Thymus (tissue), 11 donors: ENCODE measurements at regions not wholly inside any gene's neighbourhood (a gene's known extent, or its start where the extent isn't known, plus 50 kb on each side); places are given as distances from the start of the nearest gene placed in this dataset.

Experiments used
- DNase-seq, 9 donors: peaks; one replicate each; pipeline ENCODE4 v3.0.0-alpha.2; 2013; ENCODE audit warnings: low spot score in 9 of 9, low read depth in 6 of 9, missing footprints in 1 of 9
- H3K27ac ChIP-seq, 2 donors: one replicate each; pipeline ENCODE4 v1.5.1; 2013; ENCODE audit warnings: control low read depth in 1 of 2, low read depth in 1 of 2, low read length in 1 of 2, mild to moderate bottlenecking in 1 of 2, moderate library complexity in 1 of 2
- H3K27me3 ChIP-seq, 2 donors: one replicate each; pipeline ENCODE4 v1.5.1; 2013; ENCODE audit warnings: low read length in 1 of 2; ENCODE audit not compliant: control insufficient read depth in 2 of 2, insufficient read depth in 1 of 2
- H3K36me3 ChIP-seq, 2 donors: one replicate each; pipeline ENCODE4 v1.5.1; 2013; ENCODE audit warnings: low read length in 1 of 2, mild to moderate bottlenecking in 1 of 2, moderate library complexity in 1 of 2; ENCODE audit not compliant: control insufficient read depth in 2 of 2, insufficient read depth in 2 of 2
- H3K4me1 ChIP-seq, 2 donors: one replicate each; pipeline ENCODE4 v1.5.1; 2013; ENCODE audit warnings: low read length in 2 of 2; ENCODE audit not compliant: control insufficient read depth in 2 of 2, insufficient read depth in 2 of 2
- H3K4me3 ChIP-seq, 2 donors: one replicate each; pipeline ENCODE4 v1.5.1; 2013; ENCODE audit warnings: low read length in 2 of 2, control low read depth in 1 of 2, mild to moderate bottlenecking in 1 of 2
- H3K9me3 ChIP-seq, 2 donors: one replicate each; pipeline ENCODE4 v1.5.1; 2013; ENCODE audit warnings: low read length in 1 of 2, mild to moderate bottlenecking in 1 of 2; ENCODE audit not compliant: control insufficient read depth in 2 of 2, insufficient read depth in 1 of 2
- WGBS: extraction: QIAGEN DNeasy Blood & Tissue Kit; methylation state at CpG from one replicate; pipeline ENCODE4 v1.1.7; 2013; 5-methylcytosine and 5-hydroxymethylcytosine counted together
- donor health status: healthy.

DNA sequence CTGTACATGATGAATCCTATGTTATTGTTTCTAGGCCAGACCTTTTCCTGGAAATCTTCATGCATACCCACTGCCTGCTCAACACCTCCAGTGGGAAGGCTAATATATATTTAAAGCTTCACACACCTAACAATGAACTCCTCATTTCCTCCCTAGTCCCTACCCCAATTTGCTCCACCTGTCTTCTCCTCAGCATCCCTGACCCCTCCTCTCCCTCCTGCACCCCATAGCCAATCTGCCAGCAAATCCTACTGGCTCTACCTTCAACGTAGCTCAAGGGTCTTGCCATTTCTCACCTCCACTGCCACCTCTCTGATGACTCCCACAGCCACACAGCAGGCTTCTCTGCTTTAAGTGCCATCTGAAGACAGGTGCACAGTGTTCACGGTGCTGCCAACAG lies 215.6 kb upstream of the WSB1 start:
- no peaks in the 10 kb centered on the region for H3K4me1 ChIP-seq
- no peaks in the 10 kb centered on the region for H3K27me3 ChIP-seq
- WGBS = 57% methylated on average over 2 of the region's 2 CpGs
- H3K9me3 ChIP-seq = peaks cover 0 to 20% of the 10 kb centered on the region in 2 donors
- no peak overlapping the region for H3K4me3 ChIP-seq
- no peak overlapping the region for H3K27ac ChIP-seq
- no peak for DNase-seq
- H3K36me3 ChIP-seq = no peaks in the 10 kb centered on the region

DNA sequence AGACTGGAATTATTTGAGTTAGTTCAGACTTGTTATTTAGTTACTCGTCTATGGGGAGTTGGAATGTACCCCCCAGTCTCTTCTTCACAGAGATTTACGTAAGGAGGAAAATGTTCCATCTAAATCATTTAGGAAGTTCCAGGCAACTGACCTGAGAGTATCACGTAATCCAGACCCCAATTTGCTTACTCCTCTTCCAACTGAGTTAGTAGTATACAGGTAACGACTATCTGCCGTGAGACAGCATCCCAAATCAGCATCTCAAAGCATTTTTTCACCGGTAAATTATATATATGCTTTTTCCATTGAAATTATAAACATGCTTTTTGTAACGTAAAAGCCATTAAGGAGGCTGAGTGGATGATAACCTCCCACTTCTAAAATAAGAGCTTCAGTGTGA lies 214.3 kb upstream of the WSB1 start:
- Histone ChIP-seq H3K4me3 (no peak overlapping the region), H3K27me3 (no peaks in the 10 kb centered on the region), H3K9me3 (peaks cover 0 to 26% of the 10 kb centered on the region in 2 donors), H3K36me3 (no peaks in the 10 kb centered on the region), H3K27ac (no peak overlapping the region), H3K4me1 (no peaks in the 10 kb centered on the region)
- DNase-seq = no peak
- WGBS = 60% methylated on average over 7 of the region's 7 CpGs

DNA sequence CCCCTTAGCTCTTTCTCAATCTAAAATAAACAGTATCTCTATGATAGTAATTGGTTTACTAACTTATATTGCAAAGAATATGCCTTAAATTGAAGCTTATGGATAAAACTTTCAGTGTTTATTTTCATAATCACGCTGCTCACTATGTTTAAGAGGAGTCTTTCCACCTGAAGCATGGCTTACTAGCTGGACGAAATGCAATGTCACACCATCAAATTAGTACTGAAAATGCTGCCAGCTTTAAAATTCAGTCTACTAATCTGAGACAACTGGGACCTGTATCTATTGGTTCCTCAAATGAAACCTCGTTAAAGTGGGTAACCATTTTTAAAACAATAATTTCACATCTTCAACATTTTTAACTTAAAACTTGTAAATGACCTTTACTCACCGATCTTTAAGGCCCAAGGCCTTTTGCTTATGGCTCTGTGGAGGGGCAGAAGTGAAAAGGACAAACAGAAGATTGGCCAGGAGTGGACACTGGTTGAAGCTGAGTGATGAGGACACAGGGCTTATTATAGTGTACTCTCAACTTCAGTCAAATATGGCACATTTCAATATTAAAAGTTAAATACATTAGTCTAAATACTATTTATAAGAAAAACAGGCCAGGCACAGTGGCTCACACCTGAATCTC lies 212.8 kb upstream of the WSB1 start:
- no peaks in the 10 kb centered on the region for H3K27me3 ChIP-seq
- WGBS = 73% methylated on average over 4 of the region's 4 CpGs

DNA sequence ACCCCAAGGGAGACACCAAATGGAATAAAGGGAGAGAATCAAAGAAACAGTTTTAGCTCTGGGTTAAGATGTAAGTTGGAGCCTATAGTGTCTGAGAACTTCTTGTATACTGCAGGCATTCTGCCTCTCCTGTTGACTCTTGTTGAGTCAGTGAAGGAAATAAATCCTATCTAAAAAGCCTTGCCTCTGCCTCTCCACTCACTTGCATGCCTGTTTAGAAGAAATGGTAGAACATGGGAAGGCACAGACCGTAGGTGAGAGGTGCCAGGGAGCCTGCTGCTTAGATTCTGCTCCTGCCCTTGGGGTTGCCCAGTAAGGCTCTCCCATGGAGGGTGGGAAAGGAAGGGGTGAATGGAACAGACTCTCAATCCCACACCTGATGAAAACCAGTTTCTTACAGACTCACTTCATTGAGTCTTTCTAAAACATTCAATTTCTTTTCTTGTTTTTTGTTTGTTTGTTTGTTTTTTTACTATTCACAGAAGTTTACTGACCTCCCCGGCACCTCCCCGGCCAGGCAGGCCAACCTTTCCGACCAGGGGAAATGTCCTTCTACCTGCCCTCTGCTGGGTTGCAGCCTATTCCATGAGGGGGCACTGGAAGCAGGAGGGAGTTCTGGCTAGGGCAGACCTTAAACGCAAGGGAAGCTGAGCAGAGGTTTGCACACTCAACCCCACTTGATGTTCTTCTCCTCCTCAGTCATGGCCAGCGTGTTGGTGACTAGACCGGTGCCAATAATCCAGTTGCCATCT lies 211.7 kb upstream of the WSB1 start:
- H3K27ac ChIP-seq = no peak overlapping the region
- DNase-seq = no peak
- 84% methylated on average over 7 of the region's 7 CpGs for WGBS
- peaks cover 0 to 18% of the 10 kb centered on the region in 2 donors for H3K9me3 ChIP-seq
- H3K36me3 ChIP-seq = no peaks in the 10 kb centered on the region
- H3K4me3 ChIP-seq = no peak overlapping the region
- H3K27me3 ChIP-seq = no peaks in the 10 kb centered on the region
- H3K4me1 ChIP-seq = no peaks in the 10 kb centered on the region

More for the DNA sequence above, 212.8 kb upstream of the WSB1 start:
- peaks cover 0 to 21% of the 10 kb centered on the region in 2 donors for H3K9me3 ChIP-seq
- no peaks in the 10 kb centered on the region for H3K36me3 ChIP-seq
- H3K4me3 ChIP-seq = no peak overlapping the region
- no peak for DNase-seq
- no peak overlapping the region for H3K27ac ChIP-seq
- H3K4me1 ChIP-seq = no peaks in the 10 kb centered on the region

DNA sequence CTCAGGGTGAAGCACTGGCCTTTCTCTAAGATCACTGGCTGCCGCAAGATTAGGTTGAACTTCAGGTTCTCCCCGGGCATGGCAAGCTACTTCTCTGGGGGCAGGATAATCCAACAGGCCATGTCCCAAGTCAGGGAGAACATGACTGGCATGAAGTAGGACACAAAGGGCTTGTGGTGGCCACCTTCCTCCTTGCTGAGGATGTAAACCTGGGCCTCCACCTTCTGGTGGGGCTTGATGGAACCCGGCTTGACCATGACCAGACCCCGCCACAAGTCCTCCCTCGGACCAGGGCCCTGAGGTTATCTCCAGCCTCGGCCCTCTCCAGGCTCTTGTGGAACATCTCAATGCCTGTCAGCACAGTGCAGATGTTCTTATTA lies 211.1 kb upstream of the WSB1 start:
- Histone ChIP-seq H3K27ac (no peak overlapping the region), H3K4me1 (no peaks in the 10 kb centered on the region), H3K4me3 (no peak overlapping the region), H3K36me3 (no peaks in the 10 kb centered on the region), H3K27me3 (no peaks in the 10 kb centered on the region), H3K9me3 (peaks cover 0 to 16% of the 10 kb centered on the region in 2 donors)
- WGBS = 91% methylated on average over 6 of the region's 6 CpGs
- no peak for DNase-seq

DNA sequence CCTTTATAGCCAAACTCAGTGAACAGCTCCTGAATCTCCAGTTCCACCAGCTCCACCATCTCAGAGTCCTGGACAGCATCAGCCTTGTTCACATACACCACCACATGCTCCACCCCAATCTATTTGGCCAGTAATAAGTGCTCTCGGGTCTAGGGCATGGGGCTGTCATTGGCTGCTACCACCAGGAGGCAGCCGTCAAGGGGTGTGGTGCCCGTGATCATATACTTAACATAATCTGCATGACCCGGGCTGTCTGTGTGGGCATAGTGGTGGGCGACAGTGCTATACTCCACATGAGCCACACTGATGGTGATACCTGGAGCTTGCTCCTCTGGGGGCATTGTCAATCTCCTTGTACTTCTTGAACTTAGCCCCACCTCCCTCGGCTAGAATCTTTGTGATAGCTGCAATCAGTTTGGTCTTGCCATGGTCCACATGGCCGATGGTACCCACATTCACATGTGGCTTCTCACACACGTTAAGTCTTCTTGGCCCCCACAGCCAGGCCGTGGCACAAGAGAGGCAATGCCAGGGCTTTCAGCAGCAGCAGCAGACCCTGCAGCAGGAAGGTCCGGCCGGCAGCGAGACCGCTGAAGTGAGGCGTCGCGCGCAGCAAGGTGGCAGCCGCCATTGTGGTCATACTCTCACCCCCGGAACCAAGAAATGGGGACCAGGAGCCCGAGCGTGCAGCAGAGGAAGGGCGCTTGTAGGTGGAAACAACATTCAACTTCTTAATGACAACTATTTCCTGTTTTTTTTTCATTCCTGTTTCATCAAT lies 210.3 kb upstream of the WSB1 start:
- H3K4me3 ChIP-seq = no peak overlapping the region
- no peaks in the 10 kb centered on the region for H3K27me3 ChIP-seq
- no peak overlapping the region for H3K27ac ChIP-seq
- DNase-seq = no peak
- no peaks in the 10 kb centered on the region for H3K4me1 ChIP-seq
- WGBS = 87% methylated on average over 22 of the region's 22 CpGs
- peaks cover 0 to 16% of the 10 kb centered on the region in 2 donors for H3K9me3 ChIP-seq
- H3K36me3 ChIP-seq = no peaks in the 10 kb centered on the region

DNA sequence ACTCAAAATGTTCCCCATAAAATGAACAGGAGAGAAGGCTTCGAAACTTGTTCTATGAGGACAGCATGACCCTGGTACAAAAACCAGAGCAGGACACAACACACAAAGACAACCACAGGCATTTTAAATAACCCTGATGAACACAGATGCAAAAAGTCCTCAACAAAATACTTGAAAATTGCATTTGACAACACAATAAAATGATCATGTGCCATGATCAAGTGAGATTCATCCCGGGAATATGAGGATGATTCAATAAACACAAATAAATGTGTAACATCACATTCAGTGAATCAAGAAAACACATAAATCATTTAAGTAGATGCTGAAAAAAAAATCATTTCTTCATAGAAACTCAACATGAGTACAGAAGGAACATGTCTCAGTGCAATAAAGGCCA lies 208.4 kb upstream of the WSB1 start:
- WGBS = 80% methylated on average over 2 of the region's 2 CpGs
- no peak overlapping the region for H3K27ac ChIP-seq
- DNase-seq = no peak
- H3K9me3 ChIP-seq = peaks cover 0 to 21% of the 10 kb centered on the region in 2 donors
- H3K4me1 ChIP-seq = no peaks in the 10 kb centered on the region
- H3K36me3 ChIP-seq = no peaks in the 10 kb centered on the region
- H3K4me3 ChIP-seq = no peak overlapping the region
- no peaks in the 10 kb centered on the region for H3K27me3 ChIP-seq

DNA sequence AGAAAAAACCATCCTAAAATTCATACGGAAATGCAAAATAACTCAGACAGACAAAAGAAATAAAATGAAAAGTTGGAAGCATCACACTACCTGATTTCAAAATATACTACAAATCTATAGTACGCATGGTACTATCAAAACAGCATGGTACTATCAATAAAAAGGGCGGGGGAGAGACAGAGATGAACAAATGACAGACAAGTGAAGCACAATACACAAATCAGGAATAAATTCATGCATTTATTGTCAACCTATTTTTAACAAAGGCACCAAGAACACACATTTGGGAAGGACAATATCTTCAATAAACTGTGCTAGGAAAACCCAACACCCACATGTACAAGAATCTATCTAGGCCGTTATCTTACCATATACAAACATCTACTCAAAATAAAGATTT lies 207.4 kb upstream of the WSB1 start:
- H3K4me3 ChIP-seq = no peak overlapping the region
- H3K27me3 ChIP-seq = no peaks in the 10 kb centered on the region
- H3K27ac ChIP-seq = no peak overlapping the region
- 77% methylated on average over 4 of the region's 4 CpGs for WGBS
- no peaks in the 10 kb centered on the region for H3K36me3 ChIP-seq
- peaks cover 0 to 29% of the 10 kb centered on the region in 2 donors for H3K9me3 ChIP-seq
- DNase-seq = no peak
- no peaks in the 10 kb centered on the region for H3K4me1 ChIP-seq
